Natural killer cell (primary cell): ENCODE measurements at regions not wholly inside any gene's neighbourhood (a gene's known extent, or its start where the extent isn't known, plus 50 kb on each side); places are given as distances from the start of the nearest gene placed in this dataset.

Experiments
- ATAC-seq, 3 donors: fragments of 150-1000 bp in 2 of 3; fragments of 200-7000 bp in 1 of 3; cut with Tn5 transposase; 1 replicate in 1 of 3; 2 replicates in 2 of 3; pipeline ENCODE4 v1.10.0; 2021; ENCODE audit warnings: mild to moderate bottlenecking in 2 of 3, moderate library complexity in 2 of 3
- DNase-seq, 2 donors: peaks; one replicate each; pipeline versions ENCODE4 v3.0.0 to v3.0.0-alpha.2; 2013 to 2021; ENCODE audit warnings: mixed read lengths in 1 of 2
- H3K27ac ChIP-seq: one replicate; pipeline ENCODE4 v1.5.1; 2013; ENCODE audit warnings: mild to moderate bottlenecking, low read length
- H3K27me3 ChIP-seq: one replicate; pipeline ENCODE4 v1.6.1; 2013; ENCODE audit warnings: low read length; ENCODE audit not compliant: control insufficient read depth, insufficient read depth
- H3K36me3 ChIP-seq: one replicate; pipeline ENCODE4 v1.6.1; 2013; ENCODE audit warnings: low read length; ENCODE audit not compliant: control insufficient read depth, insufficient read depth
- H3K4me1 ChIP-seq: one replicate; pipeline ENCODE4 v1.6.1; 2013; ENCODE audit warnings: low read length; ENCODE audit not compliant: control insufficient read depth, insufficient read depth
- H3K4me3 ChIP-seq: one replicate; pipeline ENCODE4 v1.5.1; 2013; ENCODE audit warnings: low read length
- H3K9me3 ChIP-seq: one replicate; pipeline ENCODE4 v1.6.1; 2013; ENCODE audit warnings: low read length; ENCODE audit not compliant: control insufficient read depth, insufficient read depth
- H3K27ac Mint-ChIP-seq, 2 donors: one replicate each; pipeline ENCODE4 v1.8.0; 2022; ENCODE audit warnings: mild to moderate bottlenecking in 2 of 2, mixed read lengths in 2 of 2, moderate library complexity in 1 of 2
- H3K27me3 Mint-ChIP-seq, 2 donors: one replicate each; pipeline ENCODE4 v1.8.0; 2022; ENCODE audit warnings: low read depth in 2 of 2, mixed read lengths in 2 of 2
- H3K36me3 Mint-ChIP-seq: one replicate; pipeline ENCODE4 v1.8.0; 2022; ENCODE audit warnings: mixed read lengths
- H3K4me1 Mint-ChIP-seq, 2 donors: one replicate each; pipeline ENCODE4 v1.8.0; 2022; ENCODE audit warnings: mixed read lengths in 2 of 2
- H3K4me3 Mint-ChIP-seq: one replicate; pipeline ENCODE4 v1.8.0; 2022; ENCODE audit warnings: mild to moderate bottlenecking, moderate library complexity, mixed read lengths
- H3K9me3 Mint-ChIP-seq, 2 donors: one replicate each; pipeline ENCODE4 v1.8.0; 2022; ENCODE audit warnings: mixed read lengths in 2 of 2
- WGBS: methylation state at CpG from one replicate; pipeline ENCODE4 v1.1.7; 2013; ENCODE audit warnings: missing lambda C conversion rate; ENCODE audit not compliant: insufficient coverage; 5-methylcytosine and 5-hydroxymethylcytosine counted together
- intact Hi-C: fragments of 100-400 bp; cut with micrococcal nuclease; formaldehyde crosslinking; loops from one replicate; pipeline ENCODE4 v1.14.2; 2022
- TF ChIP-seq, protein P1 (sequence below): fragments of 200-600 bp; IDR thresholded peaks from one replicate; pipeline ENCODE4 v1.8.0; 2022; ENCODE audit warnings: antibody characterized with exemption

DNA sequence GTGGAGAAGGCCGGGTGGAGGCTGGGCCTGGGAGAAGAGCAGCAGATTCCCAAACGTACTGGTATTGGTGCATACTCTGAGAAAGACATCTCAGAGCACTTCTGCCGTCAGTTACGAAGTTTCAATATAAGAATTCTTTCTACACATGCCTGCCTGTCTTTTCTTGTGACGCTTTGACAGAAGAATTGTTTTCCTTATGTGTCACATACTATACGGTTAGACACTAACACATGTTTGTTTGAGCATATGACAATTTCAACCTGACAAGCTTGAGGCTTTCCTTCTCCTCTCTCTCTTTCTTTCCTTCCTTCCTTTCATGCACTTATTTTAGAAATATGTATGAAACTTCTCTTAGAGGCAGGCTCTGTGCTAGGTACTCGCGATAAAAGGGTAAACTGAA, 360.0 kb downstream of the QKI start:
- no peak for ATAC-seq
- intact Hi-C loops: no loop called here
- no peak for DNase-seq
- H3K4me3 Mint-ChIP-seq: no peak overlapping the region
- WGBS: 92% methylated on average over 8 of the region's 8 CpGs
- Histone ChIP-seq H3K36me3 (no peaks in the 10 kb centered on the region), H3K27me3 (no peaks in the 10 kb centered on the region), H3K4me1 (no peaks in the 10 kb centered on the region), H3K4me3 (no peak overlapping the region), H3K9me3 (no peaks in the 10 kb centered on the region), H3K27ac (no peak overlapping the region)
- no peaks in the 10 kb centered on the region for H3K9me3 Mint-ChIP-seq
- H3K27me3 Mint-ChIP-seq: no peaks in the 10 kb centered on the region
- peaks cover 5 to 6% of the 10 kb centered on the region in 2 donors for H3K4me1 Mint-ChIP-seq
- no peaks in the 10 kb centered on the region for H3K36me3 Mint-ChIP-seq
- no peak overlapping the region for H3K27ac Mint-ChIP-seq
- TF ChIP-seq, protein P1, sequence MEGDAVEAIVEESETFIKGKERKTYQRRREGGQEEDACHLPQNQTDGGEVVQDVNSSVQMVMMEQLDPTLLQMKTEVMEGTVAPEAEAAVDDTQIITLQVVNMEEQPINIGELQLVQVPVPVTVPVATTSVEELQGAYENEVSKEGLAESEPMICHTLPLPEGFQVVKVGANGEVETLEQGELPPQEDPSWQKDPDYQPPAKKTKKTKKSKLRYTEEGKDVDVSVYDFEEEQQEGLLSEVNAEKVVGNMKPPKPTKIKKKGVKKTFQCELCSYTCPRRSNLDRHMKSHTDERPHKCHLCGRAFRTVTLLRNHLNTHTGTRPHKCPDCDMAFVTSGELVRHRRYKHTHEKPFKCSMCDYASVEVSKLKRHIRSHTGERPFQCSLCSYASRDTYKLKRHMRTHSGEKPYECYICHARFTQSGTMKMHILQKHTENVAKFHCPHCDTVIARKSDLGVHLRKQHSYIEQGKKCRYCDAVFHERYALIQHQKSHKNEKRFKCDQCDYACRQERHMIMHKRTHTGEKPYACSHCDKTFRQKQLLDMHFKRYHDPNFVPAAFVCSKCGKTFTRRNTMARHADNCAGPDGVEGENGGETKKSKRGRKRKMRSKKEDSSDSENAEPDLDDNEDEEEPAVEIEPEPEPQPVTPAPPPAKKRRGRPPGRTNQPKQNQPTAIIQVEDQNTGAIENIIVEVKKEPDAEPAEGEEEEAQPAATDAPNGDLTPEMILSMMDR: no peak

DNA sequence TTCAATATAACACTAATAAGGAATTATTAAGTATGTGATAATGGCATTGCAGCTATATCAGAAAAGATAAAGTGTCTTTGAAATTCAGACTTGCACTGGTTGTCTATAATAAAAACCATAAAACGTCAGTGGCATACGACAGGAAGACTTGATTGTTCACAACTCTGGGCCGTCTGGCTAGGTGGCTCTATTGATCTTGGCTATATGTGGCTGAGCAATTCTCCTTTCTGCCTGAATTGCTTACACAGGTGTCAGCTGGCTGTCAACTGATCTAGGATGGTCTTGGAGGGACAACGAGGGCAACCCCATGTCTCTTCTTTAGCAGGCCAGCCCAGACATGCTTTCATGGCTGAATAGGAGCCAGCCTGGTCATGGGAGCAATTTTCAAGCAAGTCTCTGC, 359.1 kb downstream of the QKI start:
- intact Hi-C loops: no loop called here
- Mint-ChIP-seq H3K9me3 (no peaks in the 10 kb centered on the region), H3K27me3 (peaks cover 0 to 3% of the 10 kb centered on the region in 2 donors), H3K27ac (no peak overlapping the region), H3K36me3 (no peaks in the 10 kb centered on the region), H3K4me3 (no peak overlapping the region), H3K4me1 (peaks cover 5 to 6% of the 10 kb centered on the region in 2 donors)
- no peaks in the 10 kb centered on the region for H3K36me3 ChIP-seq
- H3K27me3 ChIP-seq: no peaks in the 10 kb centered on the region
- no peaks in the 10 kb centered on the region for H3K9me3 ChIP-seq
- no peak overlapping the region for H3K27ac ChIP-seq
- no peak overlapping the region for H3K4me3 ChIP-seq
- DNase-seq: no peak
- no peak for ATAC-seq
- no peaks in the 10 kb centered on the region for H3K4me1 ChIP-seq
- WGBS: 78% methylated on average over 4 of the region's 4 CpGs
- TF ChIP-seq, protein P1: no peak

DNA sequence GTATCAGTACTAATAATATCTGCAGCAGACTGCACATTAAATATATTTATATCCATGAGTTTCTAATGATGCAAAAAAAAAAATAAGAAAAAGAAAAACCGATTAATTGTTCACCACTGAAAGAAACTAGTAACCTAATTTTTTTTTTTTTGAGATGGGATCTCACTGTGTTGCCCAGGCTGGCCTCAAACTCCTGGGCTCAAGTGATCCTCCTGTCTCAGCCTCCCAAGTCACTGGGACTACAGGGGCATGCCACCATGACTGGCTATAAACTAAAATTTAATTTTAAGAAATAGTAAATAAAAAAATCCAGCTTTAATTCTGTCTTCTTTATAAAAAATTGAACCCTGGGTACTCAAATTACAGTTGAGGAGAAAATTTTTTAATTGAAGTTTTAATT, 358.2 kb downstream of the QKI start:
- no peak overlapping the region for H3K27ac Mint-ChIP-seq
- DNase-seq (no peak), ATAC-seq (no peak)
- H3K9me3 Mint-ChIP-seq: no peaks in the 10 kb centered on the region
- H3K36me3 ChIP-seq: no peaks in the 10 kb centered on the region
- WGBS: 80% methylated on average over 1 of the region's 1 CpG
- no peaks in the 10 kb centered on the region for H3K9me3 ChIP-seq
- peaks cover 5 to 6% of the 10 kb centered on the region in 2 donors for H3K4me1 Mint-ChIP-seq
- no peak overlapping the region for H3K27ac ChIP-seq
- H3K27me3 ChIP-seq: no peaks in the 10 kb centered on the region
- no peaks in the 10 kb centered on the region for H3K36me3 Mint-ChIP-seq
- H3K4me1 ChIP-seq: no peaks in the 10 kb centered on the region
- no peak overlapping the region for H3K4me3 Mint-ChIP-seq
- intact Hi-C loops: no loop called here
- H3K4me3 ChIP-seq: no peak overlapping the region
- TF ChIP-seq, protein P1: no peak
- H3K27me3 Mint-ChIP-seq: peaks cover 0 to 4% of the 10 kb centered on the region in 2 donors

DNA sequence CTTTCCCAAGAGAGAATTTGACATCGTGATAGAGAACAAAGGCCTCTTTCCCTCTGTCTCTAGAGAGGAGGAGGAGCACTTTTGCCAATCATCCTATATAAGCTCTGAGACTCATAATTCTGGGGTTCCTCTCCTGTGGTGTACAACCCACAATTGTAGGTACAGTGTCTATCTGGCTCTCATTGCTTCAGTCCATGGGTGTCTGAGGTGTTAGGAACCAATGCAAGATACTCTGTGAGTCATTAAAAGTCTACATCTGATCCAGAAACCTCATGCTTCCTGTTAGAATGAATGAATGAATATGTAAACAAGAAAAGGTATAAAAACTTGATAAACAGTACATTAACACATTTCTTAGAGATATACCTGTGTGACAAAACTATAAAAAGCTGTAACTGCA, 356.7 kb downstream of the QKI start:
- no peaks in the 10 kb centered on the region for H3K4me1 ChIP-seq
- no peak overlapping the region for H3K27ac Mint-ChIP-seq

More for the DNA sequence above, 356.7 kb downstream of the QKI start:
- H3K4me3 ChIP-seq: no peak overlapping the region
- H3K9me3 ChIP-seq: no peaks in the 10 kb centered on the region
- TF ChIP-seq, protein P1: no peak
- no peaks in the 10 kb centered on the region for H3K36me3 Mint-ChIP-seq
- ATAC-seq (peak in 1 of 3 donors; percentile 36), DNase-seq (no peak)
- H3K27me3 Mint-ChIP-seq: peaks cover 0 to 4% of the 10 kb centered on the region in 2 donors
- H3K4me3 Mint-ChIP-seq: no peak overlapping the region
- H3K9me3 Mint-ChIP-seq: no peaks in the 10 kb centered on the region
- no peaks in the 10 kb centered on the region for H3K27me3 ChIP-seq
- no peaks in the 10 kb centered on the region for H3K36me3 ChIP-seq
- H3K27ac ChIP-seq: no peak overlapping the region
- H3K4me1 Mint-ChIP-seq: peaks cover 11 to 13% of the 10 kb centered on the region in 2 donors
- WGBS: 100% methylated on average over 1 of the region's 1 CpG
- intact Hi-C loops: no loop called here
